ENCODE measurements at regions not wholly inside any gene's neighbourhood (a gene's known extent, or its start where the extent isn't known, plus 50 kb on each side); places are given as distances from the start of the nearest gene placed in this dataset.

DNA sequence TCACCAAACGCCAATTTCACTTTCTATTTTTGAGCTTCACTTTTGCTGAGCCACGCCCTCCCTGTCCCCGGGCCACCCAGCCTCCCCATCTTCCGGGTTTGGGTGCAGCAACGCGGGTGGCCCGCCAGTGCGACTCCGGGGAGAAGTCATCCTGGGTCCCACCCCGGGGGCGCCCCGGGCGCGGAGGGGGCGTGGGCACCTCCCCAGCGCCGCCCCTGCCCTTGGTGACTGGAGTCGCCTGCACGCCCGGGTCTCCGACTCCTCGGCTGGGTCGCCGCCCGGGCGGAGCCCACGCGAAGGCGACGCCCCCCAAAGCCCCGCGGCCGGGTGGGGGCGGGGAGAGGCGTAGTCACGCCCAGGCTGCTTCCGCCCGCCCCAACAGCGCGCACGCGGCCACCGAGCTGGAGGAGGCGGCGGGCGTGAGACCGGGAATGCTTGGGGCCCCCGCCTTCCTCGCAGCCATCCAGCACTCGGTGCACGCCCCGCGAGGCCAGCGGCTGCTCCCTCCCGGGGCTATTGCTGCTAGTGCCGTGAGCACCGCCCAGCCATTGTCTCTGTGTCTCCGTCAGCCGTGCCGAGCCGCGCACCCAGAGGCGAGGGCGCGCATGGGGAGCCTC lies 362.1 kb upstream of the AMELY start:
- intact Hi-C loops (cut with micrococcal nuclease): loop anchor here (10.0 kb wide), 1 partner anchor 61 kb away; no protein-coding TSS in a partner anchor
- no peaks in the 10 kb centered on the region for H3K36me3 ChIP-seq
- H3K4me3 ChIP-seq: peak overlapping the region; percentile 80

DNA sequence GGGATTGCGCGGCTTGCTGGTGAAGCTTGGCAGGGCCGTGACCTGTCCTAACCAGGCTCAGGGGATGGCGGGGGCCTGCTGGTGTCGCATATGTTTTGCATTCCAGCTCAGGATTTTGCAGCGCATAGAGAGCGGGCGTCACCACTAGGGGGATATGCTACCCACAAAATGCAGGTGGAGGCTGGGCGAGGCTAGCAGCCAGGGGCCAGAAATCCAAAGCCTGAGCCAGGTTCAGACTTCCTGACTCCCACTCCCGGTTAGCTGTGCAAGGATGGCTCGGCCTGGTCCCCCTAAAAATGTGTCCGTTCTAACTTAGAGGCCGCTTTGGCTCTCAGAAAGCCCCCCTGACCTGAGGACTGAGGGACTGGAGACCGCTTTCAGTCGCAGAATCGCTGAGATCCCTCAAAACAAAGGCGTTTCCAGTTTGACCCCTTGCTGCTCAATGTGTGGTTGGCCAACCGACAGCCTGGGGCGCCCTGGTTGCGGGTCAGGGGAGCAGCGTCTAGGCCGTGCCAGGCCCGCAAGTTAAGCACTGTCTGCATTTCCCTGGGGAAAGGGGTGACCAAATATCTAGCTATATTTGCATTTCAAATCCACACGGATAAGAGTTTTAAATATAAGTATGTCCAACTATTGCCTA lies 361.1 kb upstream of the AMELY start:
- no peaks in the 10 kb centered on the region for H3K9me3 ChIP-seq (replicated peaks)
- peaks cover 20% of the 10 kb centered on the region for H3K4me1 ChIP-seq
- H3K27ac ChIP-seq (replicated peaks): peak overlapping the region; percentile 94
- intact Hi-C loops (cut with micrococcal nuclease): loop anchor here (10.0 kb wide), 1 partner anchor 62 kb away; no protein-coding TSS in a partner anchor
- H3K4me3 ChIP-seq: peak overlapping the region; percentile 80
- TF ChIP-seq, protein P1, sequence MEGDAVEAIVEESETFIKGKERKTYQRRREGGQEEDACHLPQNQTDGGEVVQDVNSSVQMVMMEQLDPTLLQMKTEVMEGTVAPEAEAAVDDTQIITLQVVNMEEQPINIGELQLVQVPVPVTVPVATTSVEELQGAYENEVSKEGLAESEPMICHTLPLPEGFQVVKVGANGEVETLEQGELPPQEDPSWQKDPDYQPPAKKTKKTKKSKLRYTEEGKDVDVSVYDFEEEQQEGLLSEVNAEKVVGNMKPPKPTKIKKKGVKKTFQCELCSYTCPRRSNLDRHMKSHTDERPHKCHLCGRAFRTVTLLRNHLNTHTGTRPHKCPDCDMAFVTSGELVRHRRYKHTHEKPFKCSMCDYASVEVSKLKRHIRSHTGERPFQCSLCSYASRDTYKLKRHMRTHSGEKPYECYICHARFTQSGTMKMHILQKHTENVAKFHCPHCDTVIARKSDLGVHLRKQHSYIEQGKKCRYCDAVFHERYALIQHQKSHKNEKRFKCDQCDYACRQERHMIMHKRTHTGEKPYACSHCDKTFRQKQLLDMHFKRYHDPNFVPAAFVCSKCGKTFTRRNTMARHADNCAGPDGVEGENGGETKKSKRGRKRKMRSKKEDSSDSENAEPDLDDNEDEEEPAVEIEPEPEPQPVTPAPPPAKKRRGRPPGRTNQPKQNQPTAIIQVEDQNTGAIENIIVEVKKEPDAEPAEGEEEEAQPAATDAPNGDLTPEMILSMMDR (IDR thresholded peaks at IDR 0.05; ENCODE audit: borderline replicate concordance): peak; percentile 68
- H3K36me3 ChIP-seq: no peaks in the 10 kb centered on the region
- no peaks in the 10 kb centered on the region for H3K27me3 ChIP-seq (ENCODE audit: low read depth)
- DNase-seq: peak; percentile 64

More for the DNA sequence above, 362.1 kb upstream of the AMELY start:
- peaks cover 24% of the 10 kb centered on the region for H3K4me1 ChIP-seq
- no peaks in the 10 kb centered on the region for H3K27me3 ChIP-seq (ENCODE audit: low read depth)
- peak overlapping the region; percentile 94 for H3K27ac ChIP-seq (replicated peaks)
- TF ChIP-seq, protein P1 (IDR thresholded peaks at IDR 0.05; ENCODE audit: borderline replicate concordance): no peak
- no peaks in the 10 kb centered on the region for H3K9me3 ChIP-seq (replicated peaks)
- peak; percentile 74 for DNase-seq

DNA sequence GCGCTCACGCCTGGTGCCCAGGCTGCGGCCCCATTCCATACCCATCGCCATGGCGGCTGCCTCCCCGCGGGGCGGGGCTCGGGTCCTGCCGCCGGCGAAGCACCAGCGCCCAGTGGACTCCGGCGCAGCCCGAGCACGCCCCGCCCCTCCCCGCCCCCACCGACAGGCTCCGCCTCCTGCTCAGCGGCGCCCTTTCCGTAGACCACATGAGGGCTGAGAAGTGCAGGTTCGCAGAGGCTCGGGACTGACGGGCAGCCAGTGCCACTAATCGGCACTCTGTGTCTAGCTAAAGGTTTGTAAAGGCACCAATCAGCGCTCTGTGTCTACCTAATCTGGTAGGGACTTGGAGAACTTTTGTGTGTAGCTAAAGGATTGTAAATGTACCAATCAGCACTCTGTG lies 352.2 kb upstream of the AMELY start:
- Histone ChIP-seq H3K9me3 (replicated peaks) (no peaks in the 10 kb centered on the region), H3K36me3 (no peaks in the 10 kb centered on the region), H3K4me3 (no peak overlapping the region), H3K27ac (replicated peaks) (no peak overlapping the region), H3K27me3 (ENCODE audit: low read depth) (no peaks in the 10 kb centered on the region), H3K4me1 (no peaks in the 10 kb centered on the region)
- TF ChIP-seq, protein P1 (IDR thresholded peaks at IDR 0.05; ENCODE audit: borderline replicate concordance): no peak
- DNase-seq: no peak
- intact Hi-C loops (cut with micrococcal nuclease): no loop called here

DNA sequence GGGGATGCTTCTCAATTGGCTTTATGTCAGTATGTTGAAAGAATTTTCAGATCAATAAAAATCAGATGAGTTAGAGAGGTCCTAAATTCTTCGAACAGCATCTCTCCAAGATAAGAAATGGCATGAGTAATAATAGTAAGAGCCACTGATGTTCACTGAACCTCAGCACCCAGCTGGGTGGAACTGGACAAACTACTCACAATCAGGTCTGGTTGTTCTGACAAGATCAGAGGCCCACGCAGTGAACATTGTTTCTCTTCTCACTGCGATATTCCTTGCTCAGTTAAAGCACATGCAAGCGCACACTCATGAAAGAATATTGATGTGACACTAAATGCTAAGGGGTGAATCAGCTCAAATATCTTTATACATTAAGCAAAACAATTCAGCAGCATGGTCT lies 351.0 kb upstream of the AMELY start:
- H3K4me3 ChIP-seq: no peak overlapping the region
- intact Hi-C loops (cut with micrococcal nuclease): no loop called here

DNA sequence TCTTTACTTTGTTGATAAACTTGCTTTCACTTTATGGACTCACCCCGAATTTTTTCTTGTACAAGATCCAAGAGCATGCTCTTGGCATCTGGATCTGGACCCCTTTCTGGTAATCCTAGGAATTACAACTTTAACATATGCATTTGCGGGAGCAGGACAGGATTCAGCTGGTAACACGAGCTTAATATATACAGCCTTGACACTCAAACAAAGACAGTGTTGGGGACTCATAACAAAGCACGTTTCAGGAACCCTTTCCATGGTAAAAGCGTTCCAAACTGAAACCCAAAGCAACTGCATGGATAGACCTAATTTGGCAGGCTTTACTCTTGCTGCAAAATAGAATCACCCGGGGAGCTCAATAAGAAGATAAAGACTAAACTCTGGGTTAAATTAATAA lies 349.7 kb upstream of the AMELY start:
- no peaks in the 10 kb centered on the region for H3K27me3 ChIP-seq (ENCODE audit: low read depth)
- H3K9me3 ChIP-seq (replicated peaks): no peaks in the 10 kb centered on the region
- intact Hi-C loops (cut with micrococcal nuclease): no loop called here
- H3K27ac ChIP-seq (replicated peaks): no peak overlapping the region
- DNase-seq: no peak
- H3K4me3 ChIP-seq: no peak overlapping the region
- no peaks in the 10 kb centered on the region for H3K36me3 ChIP-seq
- H3K4me1 ChIP-seq: no peaks in the 10 kb centered on the region
- TF ChIP-seq, protein P1 (IDR thresholded peaks at IDR 0.05; ENCODE audit: borderline replicate concordance): no peak

More for the DNA sequence above, 351.0 kb upstream of the AMELY start:
- Histone ChIP-seq H3K4me1 (no peaks in the 10 kb centered on the region), H3K9me3 (replicated peaks) (no peaks in the 10 kb centered on the region), H3K36me3 (no peaks in the 10 kb centered on the region), H3K27ac (replicated peaks) (no peak overlapping the region), H3K27me3 (ENCODE audit: low read depth) (no peaks in the 10 kb centered on the region)
- TF ChIP-seq, protein P1 (IDR thresholded peaks at IDR 0.05; ENCODE audit: borderline replicate concordance): no peak
- no peak for DNase-seq
